Activated B cell treated with CpG ODN at 0.5 μM for 24 hours (primary cell): ENCODE measurements at regions not wholly inside any gene's neighbourhood (a gene's known extent, or its start where the extent isn't known, plus 50 kb on each side); places are given as distances from the start of the nearest gene placed in this dataset.

ENCODE experiments used
- ATAC-seq: fragments of 200-7000 bp; cut with Tn5 transposase; one replicate; pipeline ENCODE4 v1.10.0; 2021; ENCODE audit warnings: low read depth, mild to moderate bottlenecking, moderate library complexity
- CTCF ChIA-PET: fragments of 350-600 bp; sonication (Branson Sonifier 250); formaldehyde crosslinking; loops from one replicate; lab custom pipeline; 2021; ENCODE audit warnings: antibody characterized with exemption; lab: Charles Lee
- POLR2A ChIA-PET: fragments of 350-600 bp; sonication (Branson Sonifier 250); formaldehyde crosslinking; loops from one replicate; lab custom pipeline; 2021; ENCODE audit warnings: antibody characterized with exemption; lab: Charles Lee
- DNase-seq: peaks from one replicate; pipeline ENCODE4 v3.0.0; 2022
- H3K27ac Mint-ChIP-seq: one replicate; pipeline ENCODE4 v1.8.0; 2020; ENCODE audit warnings: mixed read lengths
- H3K27me3 Mint-ChIP-seq: one replicate; pipeline ENCODE4 v1.8.0; 2021; ENCODE audit warnings: mixed read lengths
- H3K36me3 Mint-ChIP-seq: one replicate; pipeline ENCODE4 v1.8.0; 2021; ENCODE audit warnings: low read depth, mixed read lengths
- H3K4me1 Mint-ChIP-seq: one replicate; pipeline ENCODE4 v1.8.0; 2021; ENCODE audit warnings: mixed read lengths
- H3K4me3 Mint-ChIP-seq: one replicate; pipeline ENCODE4 v1.8.0; 2020; ENCODE audit warnings: mild to moderate bottlenecking, mixed read lengths
- H3K9me3 Mint-ChIP-seq: one replicate; pipeline ENCODE4 v1.8.0; 2020; ENCODE audit warnings: mixed read lengths
- intact Hi-C: fragments of 100-400 bp; cut with micrococcal nuclease; formaldehyde crosslinking; loops from one replicate; pipeline ENCODE4 v1.15.1; 2024
- TF ChIP-seq, protein P1 (sequence below): fragments of 200-600 bp; IDR thresholded peaks from one replicate; pipeline ENCODE4 v1.8.0; 2022; ENCODE audit warnings: antibody characterized with exemption, mild to moderate bottlenecking

DNA sequence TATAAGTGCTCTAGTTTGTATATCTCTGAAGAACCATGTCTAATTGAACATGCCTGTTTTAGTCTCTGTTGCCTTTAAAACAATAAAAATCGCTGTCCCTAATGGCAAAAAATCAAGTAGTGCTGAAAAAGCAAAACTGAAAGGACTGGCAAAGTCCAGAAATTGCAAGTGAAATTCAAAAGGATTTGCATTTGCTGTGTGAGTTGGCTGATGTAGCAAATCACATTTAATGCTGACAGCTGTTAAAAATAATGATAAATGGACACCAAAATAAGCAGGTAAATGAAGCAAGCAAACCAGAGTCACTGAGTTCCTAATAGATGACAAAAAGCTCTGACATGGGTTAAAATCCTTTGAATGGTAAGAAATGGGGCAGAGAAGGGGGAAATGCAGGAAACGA, 874.1 kb downstream of the GRM8 start:
- Mint-ChIP-seq H3K27ac (no peak overlapping the region), H3K27me3 (no peaks in the 10 kb centered on the region), H3K4me3 (no peak overlapping the region), H3K9me3 (peaks cover 3% of the 10 kb centered on the region), H3K4me1 (no peaks in the 10 kb centered on the region), H3K36me3 (no peaks in the 10 kb centered on the region)
- CTCF ChIA-PET, result no interaction called here
- no peak for DNase-seq
- no peak for ATAC-seq
- TF ChIP-seq, protein P1, sequence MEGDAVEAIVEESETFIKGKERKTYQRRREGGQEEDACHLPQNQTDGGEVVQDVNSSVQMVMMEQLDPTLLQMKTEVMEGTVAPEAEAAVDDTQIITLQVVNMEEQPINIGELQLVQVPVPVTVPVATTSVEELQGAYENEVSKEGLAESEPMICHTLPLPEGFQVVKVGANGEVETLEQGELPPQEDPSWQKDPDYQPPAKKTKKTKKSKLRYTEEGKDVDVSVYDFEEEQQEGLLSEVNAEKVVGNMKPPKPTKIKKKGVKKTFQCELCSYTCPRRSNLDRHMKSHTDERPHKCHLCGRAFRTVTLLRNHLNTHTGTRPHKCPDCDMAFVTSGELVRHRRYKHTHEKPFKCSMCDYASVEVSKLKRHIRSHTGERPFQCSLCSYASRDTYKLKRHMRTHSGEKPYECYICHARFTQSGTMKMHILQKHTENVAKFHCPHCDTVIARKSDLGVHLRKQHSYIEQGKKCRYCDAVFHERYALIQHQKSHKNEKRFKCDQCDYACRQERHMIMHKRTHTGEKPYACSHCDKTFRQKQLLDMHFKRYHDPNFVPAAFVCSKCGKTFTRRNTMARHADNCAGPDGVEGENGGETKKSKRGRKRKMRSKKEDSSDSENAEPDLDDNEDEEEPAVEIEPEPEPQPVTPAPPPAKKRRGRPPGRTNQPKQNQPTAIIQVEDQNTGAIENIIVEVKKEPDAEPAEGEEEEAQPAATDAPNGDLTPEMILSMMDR, result no peak
- intact Hi-C loops, result no loop called here
- POLR2A ChIA-PET, result no interaction called here

DNA sequence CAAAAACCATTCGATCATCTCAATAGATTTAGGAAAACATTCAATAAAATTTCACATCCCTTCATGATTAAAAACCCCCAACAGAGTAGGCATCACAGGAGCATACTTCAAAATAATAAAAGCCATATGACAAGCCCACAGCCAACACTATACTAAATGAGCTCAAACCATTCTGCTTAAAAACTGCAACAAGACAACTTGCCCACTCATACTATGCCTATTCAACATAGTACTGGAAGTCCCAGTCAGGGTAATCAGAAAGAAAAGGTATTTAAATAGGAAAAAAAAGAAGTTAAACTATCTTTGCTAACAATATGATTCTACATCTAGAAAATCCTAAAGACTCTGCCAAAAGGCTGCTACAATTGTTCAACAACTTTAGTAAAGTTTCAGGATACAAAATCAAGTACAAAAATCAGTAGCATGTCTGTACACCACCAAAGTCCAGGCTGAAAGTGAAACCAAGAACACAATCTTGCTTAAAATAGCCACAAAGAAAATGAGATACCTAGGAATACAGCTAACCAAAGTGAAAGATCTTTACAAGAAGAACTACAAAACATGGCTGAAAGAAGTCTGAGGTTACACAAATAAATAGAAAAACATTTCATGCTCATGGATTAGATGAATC, 882.6 kb downstream of the GRM8 start:
- intact Hi-C loops, result no loop called here
- ATAC-seq, result no peak
- no peaks in the 10 kb centered on the region for H3K27me3 Mint-ChIP-seq
- no peak for DNase-seq
- peaks cover 7% of the 10 kb centered on the region for H3K9me3 Mint-ChIP-seq
- H3K36me3 Mint-ChIP-seq, result no peaks in the 10 kb centered on the region
- no peak overlapping the region for H3K4me3 Mint-ChIP-seq
- TF ChIP-seq, protein P1, result no peak
- ChIA-PET POLR2A (no interaction called here), CTCF (no interaction called here)
- H3K4me1 Mint-ChIP-seq, result no peaks in the 10 kb centered on the region
- no peak overlapping the region for H3K27ac Mint-ChIP-seq

DNA sequence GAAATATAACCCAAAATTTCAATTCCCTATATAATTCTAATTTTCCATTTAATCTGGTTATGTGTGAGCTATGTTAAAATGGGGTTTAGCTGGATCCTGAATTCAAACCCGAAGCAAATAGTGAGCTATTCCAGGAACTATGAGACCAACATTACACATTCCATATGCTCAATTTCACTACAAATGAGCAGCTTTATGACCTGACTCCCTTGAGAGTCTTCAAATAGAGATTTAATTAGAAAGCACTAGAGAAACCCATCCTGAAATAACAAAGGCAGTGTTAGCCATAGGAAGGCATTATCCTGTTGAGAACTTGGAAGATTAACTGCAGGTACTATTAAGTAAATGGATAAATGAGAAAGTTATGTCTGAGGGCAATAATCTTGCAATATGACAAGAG, 890.0 kb downstream of the GRM8 start:
- CTCF ChIA-PET, result no interaction called here
- no peak overlapping the region for H3K4me3 Mint-ChIP-seq

DNA sequence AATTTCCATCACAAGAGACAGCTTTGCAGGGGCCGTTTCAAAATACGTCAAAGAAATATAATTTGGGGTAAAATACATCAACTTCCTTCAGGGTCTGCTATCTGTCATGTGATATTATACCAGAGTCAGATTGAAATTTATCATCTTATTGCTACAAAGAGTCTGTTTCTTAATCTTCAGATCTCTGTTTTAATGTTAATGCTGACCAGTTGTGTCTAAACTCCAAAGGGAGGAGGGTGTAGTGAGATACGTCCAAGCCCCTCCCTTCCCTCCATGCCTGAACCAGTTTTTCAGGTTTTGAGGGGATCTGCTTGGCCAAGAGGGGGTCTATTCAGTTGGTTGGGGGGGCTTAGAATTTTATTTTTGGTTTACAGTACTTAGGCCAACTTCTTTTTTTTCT, 891.6 kb downstream of the GRM8 start:
- H3K4me3 Mint-ChIP-seq, result no peak overlapping the region
- H3K27ac Mint-ChIP-seq, result no peak overlapping the region
- ATAC-seq (no peak), DNase-seq (no peak)
- H3K36me3 Mint-ChIP-seq, result no peaks in the 10 kb centered on the region
- H3K4me1 Mint-ChIP-seq, result no peaks in the 10 kb centered on the region
- ChIA-PET POLR2A (no interaction called here), CTCF (no interaction called here)
- no peaks in the 10 kb centered on the region for H3K9me3 Mint-ChIP-seq
- TF ChIP-seq, protein P1, result no peak
- H3K27me3 Mint-ChIP-seq, result no peaks in the 10 kb centered on the region
- intact Hi-C loops, result no loop called here

More for the DNA sequence above, 890.0 kb downstream of the GRM8 start:
- no peak for DNase-seq
- intact Hi-C loops, result no loop called here
- POLR2A ChIA-PET, result no interaction called here
- H3K9me3 Mint-ChIP-seq, result no peaks in the 10 kb centered on the region
- ATAC-seq, result no peak
- TF ChIP-seq, protein P1, result no peak
- no peak overlapping the region for H3K27ac Mint-ChIP-seq
- H3K4me1 Mint-ChIP-seq, result no peaks in the 10 kb centered on the region
- no peaks in the 10 kb centered on the region for H3K36me3 Mint-ChIP-seq
- no peaks in the 10 kb centered on the region for H3K27me3 Mint-ChIP-seq

DNA sequence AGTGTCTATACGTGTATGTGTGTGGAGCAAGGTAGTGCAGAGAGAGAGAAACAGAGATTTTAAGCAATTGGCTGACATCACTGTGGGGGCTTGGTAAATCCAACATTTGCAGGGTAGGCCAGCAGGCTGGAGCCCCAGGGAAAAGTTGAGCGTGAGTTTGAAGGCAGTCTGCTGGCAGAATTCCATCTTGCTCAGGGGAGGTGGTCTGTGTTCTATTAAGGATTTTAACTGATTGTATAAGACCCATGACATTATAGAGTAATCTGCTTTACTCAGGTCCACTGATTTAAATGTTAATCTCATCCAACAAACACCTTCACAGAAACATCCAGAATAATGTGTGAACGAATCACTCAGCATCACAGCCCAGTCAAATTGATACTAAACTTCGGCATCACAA, 912.9 kb downstream of the GRM8 start:
- Mint-ChIP-seq H3K27me3 (no peaks in the 10 kb centered on the region), H3K36me3 (no peaks in the 10 kb centered on the region), H3K4me1 (no peaks in the 10 kb centered on the region), H3K4me3 (no peak overlapping the region), H3K9me3 (no peaks in the 10 kb centered on the region), H3K27ac (no peak overlapping the region)
- ChIA-PET CTCF (no interaction called here), POLR2A (no interaction called here)
- ATAC-seq, result no peak
- TF ChIP-seq, protein P1, result no peak
- no peak for DNase-seq
- intact Hi-C loops, result no loop called here
